HG03575 (cell line): ENCODE measurements at regions not wholly inside any gene's neighbourhood (a gene's known extent, or its start where the extent isn't known, plus 50 kb on each side); places are given as distances from the start of the nearest gene placed in this dataset.
"Not testable (repeated sequence)": the region's sequence is repeated elsewhere in the genome, so short reads cannot be mapped to it uniquely, and the experiment has no call there.

ENCODE experiments used
- ATAC-seq: cut with Tn5 transposase; IDR thresholded peaks from one replicate; pipeline ENCODE4 v1.9.1; 2021; ENCODE audit not compliant: unreplicated experiment, insufficient number of reproducible peaks, low FRiP score; ENCODE audit errors: extremely low read depth

- peak; percentile 92 for ATAC-seq
Measured at GRCh38 chr11:128039140-128040021, 548.0 kb downstream of the ETS1 start.

- ATAC-seq = no peak
Measured at GRCh38 chr11:128036556-128037093, 550.7 kb downstream of the ETS1 start.

- no peak for ATAC-seq
Measured at GRCh38 chr11:128036006-128036405, 551.4 kb downstream of the ETS1 start.

GRCh38 chr11:128031538-128032134 lies 555.7 kb downstream of the ETS1 start:
- not testable (repeated sequence) for ATAC-seq

- no peak for ATAC-seq
Measured at GRCh38 chr11:128029219-128029722, 558.1 kb downstream of the ETS1 start.

GRCh38 chr11:128026596-128026995 lies 560.8 kb downstream of the ETS1 start:
- no peak for ATAC-seq

GRCh38 chr11:128022761-128023160 lies 564.6 kb downstream of the ETS1 start:
- no peak for ATAC-seq

GRCh38 chr11:128022007-128022368 lies 565.4 kb downstream of the ETS1 start:
- no peak for ATAC-seq

- ATAC-seq = no peak
Measured at GRCh38 chr11:128021349-128022006, 565.9 kb downstream of the ETS1 start.

- no peak for ATAC-seq
Measured at GRCh38 chr11:128018692-128019091, 568.7 kb downstream of the ETS1 start.

- ATAC-seq = no peak
Measured at GRCh38 chr11:128005562-128005961, 581.8 kb downstream of the ETS1 start.

- no peak for ATAC-seq
Measured at GRCh38 chr11:127998421-127998820, 588.9 kb downstream of the ETS1 start.

- no peak for ATAC-seq
Measured at GRCh38 chr11:127997594-127997993, 589.8 kb downstream of the ETS1 start.

GRCh38 chr11:127996825-127997224 lies 590.5 kb downstream of the ETS1 start:
- no peak for ATAC-seq

- no peak for ATAC-seq
Measured at GRCh38 chr11:127995921-127996320, 591.4 kb downstream of the ETS1 start.

- ATAC-seq = no peak
Measured at GRCh38 chr11:127994736-127995135, 592.6 kb downstream of the ETS1 start.

GRCh38 chr11:127993788-127994187 lies 593.6 kb downstream of the ETS1 start:
- no peak for ATAC-seq

- ATAC-seq = no peak
Measured at GRCh38 chr11:127993281-127993680, 594.1 kb downstream of the ETS1 start.

- no peak for ATAC-seq
Measured at GRCh38 chr11:127986073-127986472, 601.3 kb downstream of the ETS1 start.

GRCh38 chr11:127972816-127973215 lies 614.5 kb downstream of the ETS1 start:
- no peak for ATAC-seq
